GM06990 (cell line): ENCODE measurements at regions not wholly inside any gene's neighbourhood (a gene's known extent, or its start where the extent isn't known, plus 50 kb on each side); places are given as distances from the start of the nearest gene placed in this dataset.
"Not testable (repeated sequence)": the region's sequence is repeated elsewhere in the genome, so short reads cannot be mapped to it uniquely, and the experiment has no call there.

ENCODE experiments used
- DNase-seq: peaks from one replicate; pipeline ENCODE4 v3.0.0-alpha.2; 2011; ENCODE audit not compliant: insufficient read length; ENCODE audit errors: extremely low read depth
- H3K27me3 ChIP-seq: replicated peaks from 2 replicates; pipeline ENCODE4 v1.6.0; 2011; ENCODE audit warnings: low read length; ENCODE audit not compliant: control insufficient read depth, insufficient read depth
- H3K36me3 ChIP-seq: 2 replicates; pipeline ENCODE4 v1.5.1; 2011; ENCODE audit warnings: low read length; ENCODE audit not compliant: control insufficient read depth, insufficient read depth
- H3K4me3 ChIP-seq: replicated peaks from 2 replicates; pipeline ENCODE4 v1.5.1; 2011; ENCODE audit warnings: low read depth, mild to moderate bottlenecking, control low read depth, low read length
- TF ChIP-seq, protein P1 (sequence below): IDR thresholded peaks from 2 replicates; pipeline ENCODE4 v1.5.1; 2011; ENCODE audit warnings: low read length, control low read depth, mild to moderate bottlenecking, inconsistent platforms; ENCODE audit not compliant: insufficient read depth, poor library complexity, severe bottlenecking

DNA sequence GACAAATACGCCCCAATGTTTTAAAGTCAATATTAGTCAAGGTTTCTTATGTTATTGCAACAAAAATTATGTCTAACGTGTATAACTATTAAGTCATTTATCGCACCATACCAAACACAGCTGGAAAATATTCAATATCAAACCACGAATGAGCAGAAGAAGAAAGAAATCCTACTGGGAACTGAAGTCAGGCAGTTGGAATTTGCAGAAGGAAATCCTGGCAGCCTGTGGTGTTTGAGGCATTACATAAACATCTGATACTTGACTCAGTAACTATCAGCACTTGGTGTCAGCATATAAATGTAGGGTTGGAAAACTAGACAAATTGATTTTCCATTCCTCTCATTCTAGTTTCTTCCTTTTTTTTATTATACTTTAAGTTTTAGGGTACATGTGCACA lies 83.4 kb upstream of the NUPR2 start:
- no peaks in the 10 kb centered on the region for H3K27me3 ChIP-seq
- TF ChIP-seq, protein P1, sequence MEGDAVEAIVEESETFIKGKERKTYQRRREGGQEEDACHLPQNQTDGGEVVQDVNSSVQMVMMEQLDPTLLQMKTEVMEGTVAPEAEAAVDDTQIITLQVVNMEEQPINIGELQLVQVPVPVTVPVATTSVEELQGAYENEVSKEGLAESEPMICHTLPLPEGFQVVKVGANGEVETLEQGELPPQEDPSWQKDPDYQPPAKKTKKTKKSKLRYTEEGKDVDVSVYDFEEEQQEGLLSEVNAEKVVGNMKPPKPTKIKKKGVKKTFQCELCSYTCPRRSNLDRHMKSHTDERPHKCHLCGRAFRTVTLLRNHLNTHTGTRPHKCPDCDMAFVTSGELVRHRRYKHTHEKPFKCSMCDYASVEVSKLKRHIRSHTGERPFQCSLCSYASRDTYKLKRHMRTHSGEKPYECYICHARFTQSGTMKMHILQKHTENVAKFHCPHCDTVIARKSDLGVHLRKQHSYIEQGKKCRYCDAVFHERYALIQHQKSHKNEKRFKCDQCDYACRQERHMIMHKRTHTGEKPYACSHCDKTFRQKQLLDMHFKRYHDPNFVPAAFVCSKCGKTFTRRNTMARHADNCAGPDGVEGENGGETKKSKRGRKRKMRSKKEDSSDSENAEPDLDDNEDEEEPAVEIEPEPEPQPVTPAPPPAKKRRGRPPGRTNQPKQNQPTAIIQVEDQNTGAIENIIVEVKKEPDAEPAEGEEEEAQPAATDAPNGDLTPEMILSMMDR: no peak
- DNase-seq: no peak
- H3K4me3 ChIP-seq: no peak overlapping the region
- H3K36me3 ChIP-seq: no peaks in the 10 kb centered on the region

DNA sequence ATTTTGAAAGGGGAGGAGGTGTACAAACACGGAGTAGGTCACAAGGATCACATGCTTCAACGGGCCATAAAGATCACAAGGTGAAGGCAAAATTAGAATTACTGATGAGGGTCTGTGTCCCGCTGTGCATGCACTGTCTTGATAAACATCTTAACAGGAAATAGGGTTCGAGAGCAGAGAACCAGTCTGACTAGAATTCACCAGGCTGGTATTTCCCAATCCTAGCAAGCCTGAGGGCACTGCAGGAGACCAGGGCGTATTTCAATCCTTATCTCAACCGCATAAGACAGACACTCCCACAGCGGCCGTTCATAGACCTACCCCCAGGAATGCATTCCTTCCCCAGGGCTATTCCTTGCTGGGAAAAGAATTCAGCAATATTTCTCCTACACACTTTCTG lies 80.0 kb upstream of the NUPR2 start:
- not testable (repeated sequence) for H3K27me3 ChIP-seq, H3K4me3 ChIP-seq, H3K36me3 ChIP-seq, DNase-seq

DNA sequence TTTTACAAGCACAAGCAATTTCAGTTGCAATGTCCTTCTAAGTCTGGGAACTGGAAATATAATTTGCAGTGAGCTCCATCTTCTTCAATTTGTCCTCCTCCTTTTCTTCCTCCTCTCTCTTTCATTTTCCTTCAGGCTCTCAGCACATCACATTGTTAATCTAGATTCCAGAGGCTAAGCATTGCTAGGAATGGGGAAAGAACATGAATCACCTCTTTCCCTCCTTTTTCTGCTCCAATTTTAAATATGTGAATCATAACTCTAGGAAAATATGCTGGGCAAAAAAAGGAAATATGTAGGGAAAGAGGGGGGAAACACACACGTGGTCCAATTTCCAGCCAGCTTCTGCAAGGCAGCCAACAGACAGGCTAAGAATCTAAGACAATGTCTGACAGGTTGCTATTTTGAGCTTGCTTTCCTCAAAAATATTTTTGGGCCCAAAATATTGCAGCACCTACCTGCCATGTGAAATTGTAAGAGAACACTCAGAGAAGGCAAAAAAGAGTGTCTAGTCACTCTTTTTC lies 72.7 kb upstream of the NUPR2 start:
- Histone ChIP-seq H3K36me3 (no peaks in the 10 kb centered on the region), H3K4me3 (no peak overlapping the region), H3K27me3 (no peaks in the 10 kb centered on the region)
- DNase-seq: no peak
- TF ChIP-seq, protein P1: no peak

DNA sequence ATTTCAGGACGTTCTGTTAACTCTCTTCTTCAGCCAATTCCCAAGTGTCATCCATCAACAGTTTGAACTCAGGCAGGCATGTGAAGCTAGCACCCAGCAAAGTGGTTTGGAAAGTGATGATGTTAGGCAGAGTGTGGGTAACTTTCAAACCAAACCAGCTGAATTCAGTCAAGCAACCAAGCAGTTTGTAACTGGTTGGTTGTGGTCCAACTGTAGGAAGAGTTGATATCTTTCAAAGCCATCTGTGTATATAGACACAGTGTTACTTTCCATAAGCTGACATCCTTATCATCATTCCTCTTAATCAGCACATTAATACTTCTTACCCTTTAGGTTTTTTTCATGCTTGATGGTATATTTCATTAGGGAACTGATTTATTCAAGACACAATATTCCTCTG lies 72.2 kb upstream of the NUPR2 start:
- TF ChIP-seq, protein P1: no peak
- Histone ChIP-seq H3K36me3 (no peaks in the 10 kb centered on the region), H3K4me3 (no peak overlapping the region), H3K27me3 (no peaks in the 10 kb centered on the region)
- DNase-seq: no peak

DNA sequence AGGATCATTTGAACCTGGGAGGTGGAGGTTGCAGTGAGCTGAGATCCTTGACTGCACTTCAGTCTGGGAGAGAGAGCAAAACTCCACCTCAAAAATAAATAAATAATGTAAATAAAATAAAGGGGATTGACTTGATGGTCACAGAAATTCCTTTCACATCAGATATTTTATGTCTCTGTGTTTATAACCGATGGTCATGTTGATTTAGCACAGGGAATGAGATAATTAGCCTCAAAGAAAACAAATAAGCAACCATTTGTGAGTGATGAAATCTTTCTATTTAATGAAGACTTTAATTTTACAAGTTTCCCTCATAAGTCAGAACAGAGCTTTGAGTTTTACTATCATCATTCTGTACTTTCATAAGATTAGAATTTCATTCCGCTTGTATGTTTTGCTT lies 64.8 kb upstream of the NUPR2 start:
- no peak for DNase-seq
- no peaks in the 10 kb centered on the region for H3K36me3 ChIP-seq
- no peaks in the 10 kb centered on the region for H3K27me3 ChIP-seq
- H3K4me3 ChIP-seq: no peak overlapping the region
- TF ChIP-seq, protein P1: no peak

DNA sequence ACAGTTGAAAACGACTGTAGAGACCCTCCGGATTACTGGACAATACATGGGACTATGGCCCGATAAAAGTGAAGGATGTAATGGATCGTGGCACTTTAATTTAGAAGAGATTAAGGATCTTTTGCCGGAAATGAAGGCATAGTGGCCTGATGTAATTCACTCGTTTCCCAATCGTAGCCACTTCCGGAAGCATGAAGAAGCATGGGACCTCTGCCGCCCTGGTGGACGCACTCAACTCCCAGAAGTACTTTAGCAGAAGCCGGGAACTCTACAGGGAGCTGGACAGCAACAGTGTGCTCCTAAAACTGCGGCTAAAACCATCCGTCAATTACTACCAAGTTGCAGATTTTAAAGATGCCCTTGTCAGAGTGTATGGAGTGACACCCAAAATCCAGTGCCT lies 59.6 kb upstream of the NUPR2 start:
- Histone ChIP-seq H3K36me3 (no peaks in the 10 kb centered on the region), H3K27me3 (no peaks in the 10 kb centered on the region), H3K4me3 (no peak overlapping the region)
- TF ChIP-seq, protein P1: no peak
- DNase-seq: no peak
